DOHH2 (cell line): ENCODE measurements at regions not wholly inside any gene's neighbourhood (a gene's known extent, or its start where the extent isn't known, plus 50 kb on each side); places are given as distances from the start of the nearest gene placed in this dataset.

Experiments used
- CTCF ChIP-seq: fragments of 200-600 bp; sonication (generic); IDR thresholded peaks from one replicate; pipeline ENCODE4 v1.5.1; 2014; ENCODE audit warnings: antibody characterized with exemption, mild to moderate bottlenecking, low read depth, low read length; ENCODE audit not compliant: poor library complexity, severe bottlenecking
- EZH2phosphoT487 ChIP-seq: fragments of 200-600 bp; sonication (generic); IDR thresholded peaks from 2 replicates; pipeline ENCODE4 v1.6.1; 2017; ENCODE audit warnings: borderline replicate concordance, mild to moderate bottlenecking, antibody characterized with exemption, low read length, moderate library complexity, mixed read lengths

DNA sequence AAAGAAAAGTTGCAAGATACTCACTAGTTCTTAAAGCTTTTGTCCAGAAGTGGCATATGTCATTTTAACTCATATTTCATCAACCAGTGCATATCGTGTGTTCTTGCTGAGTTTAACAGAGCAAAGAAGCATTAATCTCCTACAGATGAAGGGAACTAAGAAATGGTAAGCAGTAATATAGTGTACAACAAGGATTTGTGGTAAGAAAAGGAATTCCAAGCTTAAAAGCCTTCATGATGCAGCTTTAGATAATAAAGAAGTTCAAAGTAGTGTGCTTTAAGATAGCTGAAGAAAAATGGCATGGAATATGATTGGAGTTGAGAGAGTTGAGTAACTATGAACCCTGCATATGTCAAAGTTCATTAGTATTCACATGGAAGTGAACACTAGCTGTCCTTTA, 649.8 kb upstream of the FSHR start:
- TF ChIP-seq CTCF (no peak), EZH2phosphoT487 (no peak)
